Erythroblast (primary cell): ENCODE measurements at regions not wholly inside any gene's neighbourhood (a gene's known extent, or its start where the extent isn't known, plus 50 kb on each side); places are given as distances from the start of the nearest gene placed in this dataset.

Source experiments
- GATA1 ChIP-seq: IDR thresholded peaks from 2 replicates; pipeline ENCODE4 v1.6.1; 2011; ENCODE audit warnings: low read depth, mild to moderate bottlenecking, control low read depth, low read length, moderate library complexity
- POLR2A ChIP-seq: IDR thresholded peaks from 2 replicates; pipeline ENCODE4 v1.6.1; 2011; ENCODE audit warnings: mild to moderate bottlenecking, low read length

DNA sequence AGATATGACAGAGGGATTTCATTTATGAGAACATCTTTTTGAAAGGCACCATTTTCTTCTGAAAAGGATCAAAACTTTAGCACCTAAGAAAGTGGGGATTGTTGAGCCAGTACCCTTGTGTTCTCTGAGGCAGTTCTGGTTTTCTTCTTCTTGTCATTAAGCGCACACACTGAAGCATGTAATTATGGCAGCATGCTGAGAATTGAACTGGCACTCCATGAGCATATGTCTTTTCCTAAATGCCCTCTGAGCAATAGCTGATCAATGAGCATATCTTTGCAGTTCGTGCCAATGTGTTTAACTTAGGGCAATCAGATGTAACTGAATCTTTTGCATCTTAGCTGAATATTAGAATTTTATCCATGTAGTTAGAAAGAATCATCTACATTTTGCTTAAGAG is 53.9 kb upstream of the VGLL3 start:
- TF ChIP-seq POLR2A (no peak), GATA1 (no peak)
